Right hindlimb (tissue), 1 donor: ENCODE measurements at regions not wholly inside any gene's neighbourhood (a gene's known extent, or its start where the extent isn't known, plus 50 kb on each side); places are given as distances from the start of the nearest gene placed in this dataset.
A peak's percentile ranks its signal among the peaks of the same experiment; 100 is the strongest.
"Not testable (repeated sequence)": the region's sequence is repeated elsewhere in the genome, so short reads cannot be mapped to it uniquely, and the experiment has no call there.

ENCODE experiments used
- DNase-seq: peaks from one replicate; pipeline ENCODE4 v3.0.0-alpha.2; 2018

GRCh38 chr5:179497636-179498340 lies 52.6 kb upstream of the RUFY1 start:
- DNase-seq = no peak

GRCh38 chr5:179495906-179496455 lies 54.4 kb upstream of the RUFY1 start:
- DNase-seq = no peak

GRCh38 chr5:179494774-179495526 lies 55.4 kb upstream of the RUFY1 start:
- DNase-seq = no peak

GRCh38 chr5:179488975-179489374 lies 61.4 kb upstream of the RUFY1 start:
- DNase-seq = no peak

- peak; percentile 69 for DNase-seq
Observed at GRCh38 chr5:179488491-179488890, 61.9 kb upstream of the RUFY1 start.

- DNase-seq = no peak
Observed at GRCh38 chr5:179487145-179487544, 63.2 kb upstream of the RUFY1 start.

- DNase-seq = no peak
Observed at GRCh38 chr5:179486596-179487051, 63.7 kb upstream of the RUFY1 start.

- no peak for DNase-seq
Observed at GRCh38 chr5:179485845-179486575, 64.3 kb upstream of the RUFY1 start.

- DNase-seq = no peak
Observed at GRCh38 chr5:179484761-179485160, 65.6 kb upstream of the RUFY1 start.

GRCh38 chr5:179484201-179484600 lies 66.2 kb upstream of the RUFY1 start:
- no peak for DNase-seq

- no peak for DNase-seq
Observed at GRCh38 chr5:179478624-179479023, 71.7 kb upstream of the RUFY1 start.

GRCh38 chr5:179475208-179475751 lies 75.1 kb upstream of the RUFY1 start:
- no peak for DNase-seq

GRCh38 chr5:179472641-179473040 lies 77.7 kb upstream of the RUFY1 start:
- DNase-seq = no peak

GRCh38 chr5:179472174-179472573 lies 78.2 kb upstream of the RUFY1 start:
- DNase-seq = no peak

- no peak for DNase-seq
Observed at GRCh38 chr5:179470201-179470600, 80.2 kb upstream of the RUFY1 start.

- DNase-seq = no peak
Observed at GRCh38 chr5:179468696-179469095, 81.7 kb upstream of the RUFY1 start.

- no peak for DNase-seq
Observed at GRCh38 chr5:179467441-179467840, 82.9 kb upstream of the RUFY1 start.

GRCh38 chr5:179464631-179465030 lies 85.7 kb upstream of the RUFY1 start:
- DNase-seq = no peak

GRCh38 chr5:179462040-179462439 lies 88.3 kb upstream of the RUFY1 start:
- no peak for DNase-seq

- no peak for DNase-seq
Observed at GRCh38 chr5:179461576-179461975, 88.8 kb upstream of the RUFY1 start.

- no peak for DNase-seq
Observed at GRCh38 chr5:179459771-179460170, 90.6 kb upstream of the RUFY1 start.

- no peak for DNase-seq
Observed at GRCh38 chr5:179457612-179458011, 92.7 kb upstream of the RUFY1 start.

GRCh38 chr5:179456075-179456474 lies 94.3 kb upstream of the RUFY1 start:
- not testable (repeated sequence) for DNase-seq
